SK-N-SH (cell line): ENCODE measurements at regions not wholly inside any gene's neighbourhood (a gene's known extent, or its start where the extent isn't known, plus 50 kb on each side); places are given as distances from the start of the nearest gene placed in this dataset.

Experiments
- CTCF ChIA-PET: fragments of 300-600, 350-600 bp; formaldehyde crosslinking; extraction: SDS; loops from one replicate; lab custom pipeline; 2021; lab: Yijun Ruan, JAX
- POLR2A ChIA-PET: fragments of 350-600 bp; sonication (Branson Sonifier 250); formaldehyde crosslinking; extraction: SDS; loops from one replicate; lab custom pipeline; 2020; ENCODE audit warnings: antibody characterized with exemption, inconsistent platforms; lab: Yijun Ruan, JAX
- DNase-seq: peaks from one replicate; pipeline ENCODE4 v3.0.0; 2012
- H2AFZ ChIP-seq: fragments of 200-600 bp; sonication (generic); 2 replicates; pipeline ENCODE4 v1.8.1; 2016; ENCODE audit warnings: antibody characterized with exemption, mild to moderate bottlenecking, low read depth
- H3F3A ChIP-seq: fragments of 200-600 bp; sonication (generic); replicated peaks from 2 replicates; pipeline ENCODE3; 2016; ENCODE audit warnings: antibody characterized with exemption, mild to moderate bottlenecking; ENCODE audit not compliant: insufficient read depth
- H3K27ac ChIP-seq, 2 experiments: fragments of 200-500 bp in 1 of 2; fragments of 200-600 bp in 1 of 2; sonication (Bioruptor generic) in 1 of 2; sonication (generic), shearing (Covaris generic) in 1 of 2; 2 replicates each; pipeline versions ENCODE4 v1.5.1 to v1.6.1; 2014 to 2016; ENCODE audit warnings: low read depth in 2 of 2, inconsistent platforms in 1 of 2, low read length in 1 of 2, mild to moderate bottlenecking in 1 of 2, mixed read lengths in 1 of 2
- H3K27me3 ChIP-seq: fragments of 200-600 bp; sonication (generic), shearing (Covaris generic); 2 replicates; pipeline ENCODE4 v1.6.1; 2016; ENCODE audit warnings: mixed run types; ENCODE audit not compliant: insufficient read depth
- H3K36me3 ChIP-seq, 2 experiments: fragments of 200-500 bp in 1 of 2; fragments of 200-600 bp in 1 of 2; sonication (Bioruptor generic) in 1 of 2; sonication (generic) in 1 of 2; replicated peaks in 1 of 2; 2 replicates each; pipeline versions ENCODE3 to v1.5.1; 2014 to 2016; ENCODE audit warnings: low read length in 1 of 2, mild to moderate bottlenecking in 1 of 2; ENCODE audit not compliant: insufficient read depth in 2 of 2, control insufficient read depth in 1 of 2
- H3K4me1 ChIP-seq, 2 experiments: fragments of 200-500 bp in 1 of 2; fragments of 200-600 bp in 1 of 2; sonication (Bioruptor generic) in 1 of 2; sonication (generic), shearing (Covaris generic) in 1 of 2; 2 replicates each; pipeline versions ENCODE4 v1.5.1 to v1.6.1; 2014 to 2016; ENCODE audit warnings: low read depth in 1 of 2, low read length in 1 of 2, mixed run types in 1 of 2; ENCODE audit not compliant: insufficient read depth in 2 of 2, control insufficient read depth in 1 of 2
- H3K4me2 ChIP-seq: fragments of 200-600 bp; sonication (generic), shearing (Covaris generic); 2 replicates; pipeline ENCODE4 v1.6.1; 2017; ENCODE audit warnings: mixed run types
- H3K4me3 ChIP-seq, 2 experiments: fragments of 200-500 bp in 1 of 2; fragments of 200-600 bp in 1 of 2; sonication (Bioruptor generic) in 1 of 2; sonication (generic), shearing (Covaris generic) in 1 of 2; 2 replicates each; pipeline versions ENCODE4 v1.5.1 to v1.8.1; 2014 to 2016; ENCODE audit warnings: low read depth in 2 of 2, inconsistent platforms in 1 of 2, low read length in 1 of 2, mild to moderate bottlenecking in 1 of 2, mixed read lengths in 1 of 2, moderate library complexity in 1 of 2
- H3K79me2 ChIP-seq: fragments of 200-600 bp; sonication (generic); 2 replicates; pipeline ENCODE4 v1.8.1; 2017; ENCODE audit warnings: mild to moderate bottlenecking; ENCODE audit not compliant: insufficient read depth
- H3K9ac ChIP-seq: fragments of 200-600 bp; sonication (generic); 2 replicates; pipeline ENCODE4 v1.6.1; 2017; ENCODE audit warnings: mixed run types
- H3K9me2 ChIP-seq: fragments of 200-600 bp; sonication (generic); 2 replicates; pipeline ENCODE4 v1.6.1; 2017; ENCODE audit warnings: mixed run types
- H3K9me3 ChIP-seq: fragments of 200-600 bp; sonication (generic); 2 replicates; pipeline ENCODE4 v1.6.1; 2017; ENCODE audit warnings: mixed run types, mild to moderate bottlenecking, moderate library complexity
- H4K20me1 ChIP-seq: fragments of 200-600 bp; sonication (generic); 2 replicates; pipeline ENCODE4 v1.6.1; 2017; ENCODE audit warnings: mild to moderate bottlenecking, mixed run types; ENCODE audit not compliant: insufficient read depth
- ELF1 ChIP-seq: IDR thresholded peaks from 2 replicates; pipeline ENCODE4 v1.4.0; 2012
- EP300 ChIP-seq, 2 experiments: IDR thresholded peaks; 2 replicates each; pipeline versions ENCODE4 v1.4.0 to v1.6.1; 2012; ENCODE audit warnings: borderline replicate concordance in 1 of 2, low read depth in 1 of 2, low read length in 1 of 2
- FOXJ3 ChIP-seq: sonication (generic); formaldehyde crosslinking; IDR thresholded peaks from 2 replicates; pipeline ENCODE4 v1.5.1; 2020; ENCODE audit warnings: mild to moderate bottlenecking, missing genetic modification reagents
- MEF2A ChIP-seq: IDR thresholded peaks from 2 replicates; pipeline ENCODE4 v1.4.0; 2012; ENCODE audit warnings: low read depth, borderline replicate concordance
- NFIC ChIP-seq: IDR thresholded peaks from 2 replicates; pipeline ENCODE4 v1.4.0; 2012; ENCODE audit warnings: borderline replicate concordance
- POLR2AphosphoS5 ChIP-seq: IDR thresholded peaks from 2 replicates; pipeline ENCODE4 v1.6.1; 2012; ENCODE audit warnings: low read depth, low read length
- RAD21 ChIP-seq: IDR thresholded peaks from 2 replicates; pipeline ENCODE4 v1.6.1; 2012; ENCODE audit warnings: mild to moderate bottlenecking, low read length
- REST ChIP-seq: IDR thresholded peaks from 2 replicates; pipeline ENCODE4 v1.6.1; 2012; ENCODE audit warnings: mild to moderate bottlenecking, low read depth, low read length, moderate library complexity
- RXRA ChIP-seq: IDR thresholded peaks from 2 replicates; pipeline ENCODE4 v1.4.0; 2012; ENCODE audit warnings: low read depth, mild to moderate bottlenecking, borderline replicate concordance
- SIN3A ChIP-seq: IDR thresholded peaks from 2 replicates; pipeline ENCODE4 v1.6.1; 2012; ENCODE audit warnings: low read depth, mild to moderate bottlenecking, low read length, moderate library complexity, borderline replicate concordance
- TEAD4 ChIP-seq: IDR thresholded peaks from 2 replicates; pipeline ENCODE4 v1.4.0; 2012; ENCODE audit warnings: mild to moderate bottlenecking, borderline replicate concordance; ENCODE audit not compliant: insufficient read depth
- YY1 ChIP-seq: IDR thresholded peaks from 2 replicates; pipeline ENCODE4 v1.4.0; 2012; ENCODE audit warnings: low read depth, mild to moderate bottlenecking
- whole genome bisulfite sequencing: methylation state at CpG from one replicate; pipeline ENCODE4 v1.1.6; 2017; ENCODE audit warnings: low lambda C conversion rate; 5-methylcytosine and 5-hydroxymethylcytosine counted together
- TF ChIP-seq, protein P1 (sequence below): fragments of 200-600 bp; sonication (generic); IDR thresholded peaks from 2 replicates; pipeline ENCODE4 v1.6.1; 2017; ENCODE audit warnings: antibody characterized with exemption, mild to moderate bottlenecking, moderate library complexity
- TF ChIP-seq, protein P2 (sequence below): IDR thresholded peaks from 2 replicates; pipeline ENCODE4 v1.4.0; 2012; ENCODE audit warnings: low read depth, borderline replicate concordance
- TF ChIP-seq, protein P3 (sequence below): IDR thresholded peaks from 2 replicates; pipeline ENCODE4; 2012
- TF ChIP-seq, protein P4 (sequence below): fragments of 150-350 bp; IDR thresholded peaks from 2 replicates; pipeline ENCODE4 v1.6.1; 2017; ENCODE audit warnings: antibody characterized with exemption, low read length, low read depth, borderline replicate concordance

- Histone ChIP-seq H3K27me3 (no peaks in the 10 kb centered on the region), H3K27ac (peak overlapping the region in 1 of 2 experiments; percentile 86; a peak in 2 of 4 replicates), H2AFZ (no peak overlapping the region), H3K9me2 (no peaks in the 10 kb centered on the region), H3K9me3 (no peaks in the 10 kb centered on the region), H3K4me2 (no peak overlapping the region), H3K9ac (peak overlapping the region; percentile 41; the same call in 1 of the 2 replicates), H4K20me1 (no peaks in the 10 kb centered on the region), H3K4me1 (peaks cover 0 to 35% of the 10 kb centered on the region in 2 experiments; a peak in 3 of 4 replicates), H3K4me3 (no peak overlapping the region), H3K36me3 (no peaks in the 10 kb centered on the region), H3F3A (peaks cover 25% of the 10 kb centered on the region), H3K79me2 (no peaks in the 10 kb centered on the region)
- 22% methylated on average over 1 of the region's 1 CpG for WGBS
- ChIA-PET CTCF (interaction anchor here (1.0 kb wide), 1 partner anchor 18 kb away, joined by 3 read pairs; no protein-coding TSS in a partner anchor), POLR2A (no interaction called here)
- no peak for DNase-seq
- TF ChIP-seq YY1 (peak; percentile 41; the same call in 1 of the 2 replicates), EP300 (IDR thresholded peaks at IDR 0.05; ENCODE audit: borderline replicate concordance in 1 of 2, low read depth in 1 of 2, low read length in 1 of 2) (no peak), MEF2A (0 out of 2 replicates have a peak, but pooled peaks have one; percentile 17), ELF1 (no peak), FOXJ3 (CRISPR knock-in tag) (no peak)
Observed at GRCh38 chr1:219325368-219325742, 151.7 kb downstream of the LYPLAL1 start.

- Histone ChIP-seq H3K27me3 (no peaks in the 10 kb centered on the region), H3K4me2 (0 out of 2 replicates have a peak overlapping the region, but pooled peaks have one; percentile 4), H2AFZ (no peak overlapping the region), H3K9me2 (no peaks in the 10 kb centered on the region), H3K4me3 (no peak overlapping the region), H3K36me3 (no peaks in the 10 kb centered on the region), H3K4me1 (peaks cover 0 to 29% of the 10 kb centered on the region in 2 experiments; a peak in 3 of 4 replicates), H4K20me1 (no peaks in the 10 kb centered on the region), H3K9me3 (no peaks in the 10 kb centered on the region), H3K9ac (peak overlapping the region; percentile 45), H3K79me2 (no peaks in the 10 kb centered on the region), H3F3A (peaks cover 21% of the 10 kb centered on the region), H3K27ac (peak overlapping the region; percentile 6 to 86; a peak in 3 of 4 replicates)
- 9% methylated on average over 6 of the region's 6 CpGs for WGBS
- no peak for DNase-seq
- POLR2A ChIA-PET = no interaction called here
- CTCF ChIA-PET = interaction anchor here (1.0 to 1.2 kb wide), 2 partner anchors 19 to 994 kb away, joined by 3 read pairs; no protein-coding TSS in a partner anchor
- peak; percentile 19; the same call in 1 of the 2 replicates for TF ChIP-seq ELF1
- TF ChIP-seq FOXJ3 (CRISPR knock-in tag) = no peak
- peak; percentile 98 for TF ChIP-seq TEAD4
- TF ChIP-seq YY1 = peak; percentile 59; the same call in 1 of the 2 replicates
- peak; percentile 90; the same call in 1 of the 2 replicates for TF ChIP-seq RXRA
- TF ChIP-seq POLR2AphosphoS5 = peak; percentile 76; the same call in 1 of the 2 replicates
- TF ChIP-seq, protein P1, sequence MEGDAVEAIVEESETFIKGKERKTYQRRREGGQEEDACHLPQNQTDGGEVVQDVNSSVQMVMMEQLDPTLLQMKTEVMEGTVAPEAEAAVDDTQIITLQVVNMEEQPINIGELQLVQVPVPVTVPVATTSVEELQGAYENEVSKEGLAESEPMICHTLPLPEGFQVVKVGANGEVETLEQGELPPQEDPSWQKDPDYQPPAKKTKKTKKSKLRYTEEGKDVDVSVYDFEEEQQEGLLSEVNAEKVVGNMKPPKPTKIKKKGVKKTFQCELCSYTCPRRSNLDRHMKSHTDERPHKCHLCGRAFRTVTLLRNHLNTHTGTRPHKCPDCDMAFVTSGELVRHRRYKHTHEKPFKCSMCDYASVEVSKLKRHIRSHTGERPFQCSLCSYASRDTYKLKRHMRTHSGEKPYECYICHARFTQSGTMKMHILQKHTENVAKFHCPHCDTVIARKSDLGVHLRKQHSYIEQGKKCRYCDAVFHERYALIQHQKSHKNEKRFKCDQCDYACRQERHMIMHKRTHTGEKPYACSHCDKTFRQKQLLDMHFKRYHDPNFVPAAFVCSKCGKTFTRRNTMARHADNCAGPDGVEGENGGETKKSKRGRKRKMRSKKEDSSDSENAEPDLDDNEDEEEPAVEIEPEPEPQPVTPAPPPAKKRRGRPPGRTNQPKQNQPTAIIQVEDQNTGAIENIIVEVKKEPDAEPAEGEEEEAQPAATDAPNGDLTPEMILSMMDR = no peak
- TF ChIP-seq, protein P2, sequence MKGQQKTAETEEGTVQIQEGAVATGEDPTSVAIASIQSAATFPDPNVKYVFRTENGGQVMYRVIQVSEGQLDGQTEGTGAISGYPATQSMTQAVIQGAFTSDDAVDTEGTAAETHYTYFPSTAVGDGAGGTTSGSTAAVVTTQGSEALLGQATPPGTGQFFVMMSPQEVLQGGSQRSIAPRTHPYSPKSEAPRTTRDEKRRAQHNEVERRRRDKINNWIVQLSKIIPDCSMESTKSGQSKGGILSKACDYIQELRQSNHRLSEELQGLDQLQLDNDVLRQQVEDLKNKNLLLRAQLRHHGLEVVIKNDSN = no peak
- TF ChIP-seq RAD21 = no peak
- peak; percentile 59 to 99 for TF ChIP-seq EP300 (IDR thresholded peaks at IDR 0.05; ENCODE audit: borderline replicate concordance in 1 of 2, low read depth in 1 of 2, low read length in 1 of 2)
- peak; percentile 94 for TF ChIP-seq NFIC
- TF ChIP-seq, protein P3, sequence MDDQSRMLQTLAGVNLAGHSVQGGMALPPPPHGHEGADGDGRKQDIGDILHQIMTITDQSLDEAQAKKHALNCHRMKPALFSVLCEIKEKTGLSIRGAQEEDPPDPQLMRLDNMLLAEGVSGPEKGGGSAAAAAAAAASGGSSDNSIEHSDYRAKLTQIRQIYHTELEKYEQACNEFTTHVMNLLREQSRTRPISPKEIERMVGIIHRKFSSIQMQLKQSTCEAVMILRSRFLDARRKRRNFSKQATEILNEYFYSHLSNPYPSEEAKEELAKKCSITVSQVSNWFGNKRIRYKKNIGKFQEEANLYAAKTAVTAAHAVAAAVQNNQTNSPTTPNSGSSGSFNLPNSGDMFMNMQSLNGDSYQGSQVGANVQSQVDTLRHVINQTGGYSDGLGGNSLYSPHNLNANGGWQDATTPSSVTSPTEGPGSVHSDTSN = peak; percentile 91
- TF ChIP-seq REST = no peak
- TF ChIP-seq, protein P4, sequence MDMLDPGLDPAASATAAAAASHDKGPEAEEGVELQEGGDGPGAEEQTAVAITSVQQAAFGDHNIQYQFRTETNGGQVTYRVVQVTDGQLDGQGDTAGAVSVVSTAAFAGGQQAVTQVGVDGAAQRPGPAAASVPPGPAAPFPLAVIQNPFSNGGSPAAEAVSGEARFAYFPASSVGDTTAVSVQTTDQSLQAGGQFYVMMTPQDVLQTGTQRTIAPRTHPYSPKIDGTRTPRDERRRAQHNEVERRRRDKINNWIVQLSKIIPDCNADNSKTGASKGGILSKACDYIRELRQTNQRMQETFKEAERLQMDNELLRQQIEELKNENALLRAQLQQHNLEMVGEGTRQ = no peak
- 0 out of 2 replicates have a peak, but pooled peaks have one; percentile 35 for TF ChIP-seq SIN3A
Observed at GRCh38 chr1:219324629-219325367, 151.1 kb downstream of the LYPLAL1 start.
